ENCODE measurements at regions not wholly inside any gene's neighbourhood (a gene's known extent, or its start where the extent isn't known, plus 50 kb on each side); places are given as distances from the start of the nearest gene placed in this dataset.

DNA sequence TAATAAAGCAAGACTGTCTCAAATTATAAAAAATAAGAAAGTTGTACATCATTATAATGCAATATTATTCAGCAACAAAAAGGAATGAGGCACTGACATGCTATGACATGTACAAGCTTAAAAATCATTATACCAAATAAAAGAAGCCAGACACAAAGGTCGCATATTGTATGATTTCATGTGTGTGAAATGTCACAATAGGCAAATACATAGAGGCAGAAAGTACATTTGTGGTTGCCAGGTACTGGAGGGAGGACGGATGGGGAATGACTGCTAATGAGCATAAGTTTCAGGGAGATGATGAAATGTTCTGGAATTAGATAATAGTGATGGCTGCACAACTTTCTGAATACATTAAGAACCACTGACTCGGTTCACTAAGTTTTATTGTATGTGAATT, 73.6 kb upstream of the NBPF3 start:
- TF ChIP-seq, protein P1, sequence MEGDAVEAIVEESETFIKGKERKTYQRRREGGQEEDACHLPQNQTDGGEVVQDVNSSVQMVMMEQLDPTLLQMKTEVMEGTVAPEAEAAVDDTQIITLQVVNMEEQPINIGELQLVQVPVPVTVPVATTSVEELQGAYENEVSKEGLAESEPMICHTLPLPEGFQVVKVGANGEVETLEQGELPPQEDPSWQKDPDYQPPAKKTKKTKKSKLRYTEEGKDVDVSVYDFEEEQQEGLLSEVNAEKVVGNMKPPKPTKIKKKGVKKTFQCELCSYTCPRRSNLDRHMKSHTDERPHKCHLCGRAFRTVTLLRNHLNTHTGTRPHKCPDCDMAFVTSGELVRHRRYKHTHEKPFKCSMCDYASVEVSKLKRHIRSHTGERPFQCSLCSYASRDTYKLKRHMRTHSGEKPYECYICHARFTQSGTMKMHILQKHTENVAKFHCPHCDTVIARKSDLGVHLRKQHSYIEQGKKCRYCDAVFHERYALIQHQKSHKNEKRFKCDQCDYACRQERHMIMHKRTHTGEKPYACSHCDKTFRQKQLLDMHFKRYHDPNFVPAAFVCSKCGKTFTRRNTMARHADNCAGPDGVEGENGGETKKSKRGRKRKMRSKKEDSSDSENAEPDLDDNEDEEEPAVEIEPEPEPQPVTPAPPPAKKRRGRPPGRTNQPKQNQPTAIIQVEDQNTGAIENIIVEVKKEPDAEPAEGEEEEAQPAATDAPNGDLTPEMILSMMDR (conservative IDR thresholded peaks at IDR 0.05; ENCODE audit: low read length) = no peak
- TF ChIP-seq EZH2phosphoT487 (IDR thresholded peaks at IDR 0.05; ENCODE audit: borderline replicate concordance) = no peak
- H3K9me3 ChIP-seq (ENCODE audit: insufficient read depth, low read depth, low read length) = no peaks in the 10 kb centered on the region
- H3K4me1 ChIP-seq (ENCODE audit: insufficient read depth, low read length, poor library complexity, severe bottlenecking) = peaks cover 5% of the 10 kb centered on the region
- H2AFZ ChIP-seq (ENCODE audit: low read length) = no peak overlapping the region
- no peak overlapping the region for H3K4me2 ChIP-seq (ENCODE audit: low read depth, low read length, poor library complexity, severe bottlenecking)
- no peaks in the 10 kb centered on the region for H3F3A ChIP-seq (ENCODE audit: low read depth)
- H3K27me3 ChIP-seq (ENCODE audit: insufficient read depth, low read length, poor library complexity, severe bottlenecking) = no peaks in the 10 kb centered on the region
- H3K4me3 ChIP-seq (ENCODE audit: low read length, poor library complexity, severe bottlenecking) = no peak overlapping the region
- no peaks in the 10 kb centered on the region for H3K79me2 ChIP-seq (ENCODE audit: insufficient read depth, low read length)
- H3K9me2 ChIP-seq (replicated peaks; ENCODE audit: low read depth, low read length) = no peaks in the 10 kb centered on the region
- H3K36me3 ChIP-seq (ENCODE audit: insufficient read depth, low read length) = no peaks in the 10 kb centered on the region
- H3K9ac ChIP-seq (ENCODE audit: low read depth, low read length, poor library complexity, severe bottlenecking) = no peak overlapping the region
- H4K20me1 ChIP-seq (ENCODE audit: insufficient read depth, low read length, poor library complexity, severe bottlenecking) = no peaks in the 10 kb centered on the region

DNA sequence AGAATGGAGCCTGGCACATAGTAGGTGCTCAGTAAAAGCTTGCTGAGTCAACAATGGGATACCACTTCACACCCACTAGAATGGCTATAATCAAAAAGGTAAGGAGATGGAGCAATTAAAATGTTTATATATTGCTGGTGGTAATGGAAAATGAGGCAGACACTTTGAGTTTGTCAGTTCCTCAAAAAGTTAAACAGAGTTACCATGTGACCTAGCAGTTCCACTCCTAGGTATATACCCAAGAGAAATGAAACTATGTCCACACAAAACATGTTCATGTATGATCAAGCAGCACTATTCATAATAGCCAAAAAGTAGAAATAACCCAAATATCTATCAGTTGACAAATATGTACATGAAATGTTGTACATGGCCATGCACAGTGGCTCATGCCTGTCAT, 74.8 kb upstream of the ECE1 start:
- Histone ChIP-seq H3K9me3 (ENCODE audit: insufficient read depth, low read depth, low read length) (no peaks in the 10 kb centered on the region), H3K4me2 (ENCODE audit: low read depth, low read length, poor library complexity, severe bottlenecking) (no peak overlapping the region), H3K4me1 (ENCODE audit: insufficient read depth, low read length, poor library complexity, severe bottlenecking) (peaks cover 5% of the 10 kb centered on the region), H3K36me3 (ENCODE audit: insufficient read depth, low read length) (no peaks in the 10 kb centered on the region), H3F3A (ENCODE audit: low read depth) (no peaks in the 10 kb centered on the region), H3K79me2 (ENCODE audit: insufficient read depth, low read length) (no peaks in the 10 kb centered on the region), H4K20me1 (ENCODE audit: insufficient read depth, low read length, poor library complexity, severe bottlenecking) (no peaks in the 10 kb centered on the region), H3K27me3 (ENCODE audit: insufficient read depth, low read length, poor library complexity, severe bottlenecking) (no peaks in the 10 kb centered on the region), H3K9ac (ENCODE audit: low read depth, low read length, poor library complexity, severe bottlenecking) (no peak overlapping the region), H2AFZ (ENCODE audit: low read length) (no peak overlapping the region), H3K9me2 (replicated peaks; ENCODE audit: low read depth, low read length) (no peaks in the 10 kb centered on the region), H3K4me3 (ENCODE audit: low read length, poor library complexity, severe bottlenecking) (no peak overlapping the region)
- no peak for TF ChIP-seq EZH2phosphoT487 (IDR thresholded peaks at IDR 0.05; ENCODE audit: borderline replicate concordance)
- TF ChIP-seq, protein P1 (conservative IDR thresholded peaks at IDR 0.05; ENCODE audit: low read length) = no peak

DNA sequence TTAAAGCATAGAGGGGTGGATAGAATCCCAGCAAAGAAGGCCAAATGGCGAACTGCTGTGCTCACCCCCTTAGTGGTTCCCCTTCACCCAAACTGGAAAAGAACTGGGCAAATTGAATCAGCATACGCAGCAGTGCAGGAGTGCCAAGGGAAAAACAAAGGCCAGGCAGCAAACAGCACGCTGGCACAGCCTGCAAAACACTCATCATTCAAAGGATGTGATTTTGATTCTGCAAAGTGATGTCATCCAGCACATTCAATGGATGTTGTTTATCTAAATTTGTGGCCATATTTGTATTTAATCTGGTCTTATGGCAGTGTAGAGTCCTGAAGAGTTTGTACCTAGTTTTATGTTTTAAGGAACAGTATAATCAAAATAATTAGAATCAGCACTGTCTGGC, 71.8 kb upstream of the ECE1 start:
- Histone ChIP-seq H4K20me1 (ENCODE audit: insufficient read depth, low read length, poor library complexity, severe bottlenecking) (no peaks in the 10 kb centered on the region), H3K4me2 (ENCODE audit: low read depth, low read length, poor library complexity, severe bottlenecking) (no peak overlapping the region), H3K4me3 (ENCODE audit: low read length, poor library complexity, severe bottlenecking) (no peak overlapping the region), H3F3A (ENCODE audit: low read depth) (no peaks in the 10 kb centered on the region), H3K36me3 (ENCODE audit: insufficient read depth, low read length) (no peaks in the 10 kb centered on the region), H3K9me2 (replicated peaks; ENCODE audit: low read depth, low read length) (no peaks in the 10 kb centered on the region), H2AFZ (ENCODE audit: low read length) (no peak overlapping the region), H3K79me2 (ENCODE audit: insufficient read depth, low read length) (no peaks in the 10 kb centered on the region), H3K9me3 (ENCODE audit: insufficient read depth, low read depth, low read length) (no peaks in the 10 kb centered on the region), H3K4me1 (ENCODE audit: insufficient read depth, low read length, poor library complexity, severe bottlenecking) (peaks cover 5% of the 10 kb centered on the region), H3K9ac (ENCODE audit: low read depth, low read length, poor library complexity, severe bottlenecking) (no peak overlapping the region), H3K27me3 (ENCODE audit: insufficient read depth, low read length, poor library complexity, severe bottlenecking) (no peaks in the 10 kb centered on the region)
- no peak for TF ChIP-seq EZH2phosphoT487 (IDR thresholded peaks at IDR 0.05; ENCODE audit: borderline replicate concordance)
- TF ChIP-seq, protein P1 (conservative IDR thresholded peaks at IDR 0.05; ENCODE audit: low read length) = no peak

Measured in Loucy (cell line).